ENCODE measurements at regions not wholly inside any gene's neighbourhood (a gene's known extent, or its start where the extent isn't known, plus 50 kb on each side); places are given as distances from the start of the nearest gene placed in this dataset.
"Not testable (repeated sequence)": the region's sequence is repeated elsewhere in the genome, so short reads cannot be mapped to it uniquely, and the experiment has no call there.

- H3K36me3 ChIP-seq; DNase-seq; H3K9me3 ChIP-seq; H3K4me3 ChIP-seq (ENCODE audit: low read depth, low read length); H3K4me1 ChIP-seq; H3K27me3 ChIP-seq: not testable (repeated sequence)
Observed at GRCh38 chr1:243074224-243074623, 180.9 kb downstream of the CEP170 start.

- not testable (repeated sequence) for H3K4me1 ChIP-seq, H3K36me3 ChIP-seq, H3K9me3 ChIP-seq
Observed at GRCh38 chr1:243067056-243067455, 188.0 kb downstream of the CEP170 start.

GRCh38 chr1:243061965-243062364 lies 193.1 kb downstream of the CEP170 start:
- H3K9me3 ChIP-seq; H3K36me3 ChIP-seq; H3K4me3 ChIP-seq (ENCODE audit: low read depth, low read length); H3K4me1 ChIP-seq; H3K27me3 ChIP-seq; DNase-seq: not testable (repeated sequence)

More at GRCh38 chr1:243067056-243067455, 188.0 kb downstream of the CEP170 start:
- not testable (repeated sequence) for DNase-seq; H3K4me3 ChIP-seq (ENCODE audit: low read depth, low read length); H3K27me3 ChIP-seq

GRCh38 chr1:243055510-243055909 lies 199.6 kb downstream of the CEP170 start:
- not testable (repeated sequence) for H3K9me3 ChIP-seq; H3K4me3 ChIP-seq (ENCODE audit: low read depth, low read length); H3K27me3 ChIP-seq; DNase-seq; H3K36me3 ChIP-seq; H3K4me1 ChIP-seq

GRCh38 chr1:243055091-243055490 lies 200.0 kb downstream of the CEP170 start:
- H3K4me3 ChIP-seq (ENCODE audit: low read depth, low read length); H3K36me3 ChIP-seq; H3K4me1 ChIP-seq; H3K9me3 ChIP-seq; DNase-seq; H3K27me3 ChIP-seq: not testable (repeated sequence)

GRCh38 chr1:243054681-243055080 lies 200.4 kb downstream of the CEP170 start:
- not testable (repeated sequence) for DNase-seq, H3K36me3 ChIP-seq

GRCh38 chr1:243053048-243053447 lies 202.0 kb downstream of the CEP170 start:
- not testable (repeated sequence) for H3K9me3 ChIP-seq; H3K27me3 ChIP-seq; DNase-seq; H3K4me3 ChIP-seq (ENCODE audit: low read depth, low read length); H3K4me1 ChIP-seq; H3K36me3 ChIP-seq

More at GRCh38 chr1:243054681-243055080, 200.4 kb downstream of the CEP170 start:
- not testable (repeated sequence) for H3K4me3 ChIP-seq (ENCODE audit: low read depth, low read length); H3K9me3 ChIP-seq; H3K4me1 ChIP-seq; H3K27me3 ChIP-seq

GRCh38 chr1:243050613-243051012 lies 204.5 kb downstream of the CEP170 start:
- not testable (repeated sequence) for H3K36me3 ChIP-seq; H3K27me3 ChIP-seq; H3K9me3 ChIP-seq; H3K4me1 ChIP-seq; DNase-seq; H3K4me3 ChIP-seq (ENCODE audit: low read depth, low read length)

GRCh38 chr1:243049716-243050115 lies 205.4 kb downstream of the CEP170 start:
- not testable (repeated sequence) for H3K27me3 ChIP-seq; H3K9me3 ChIP-seq; H3K4me1 ChIP-seq; H3K36me3 ChIP-seq; DNase-seq; H3K4me3 ChIP-seq (ENCODE audit: low read depth, low read length)

GRCh38 chr1:243021365-243021764 lies 233.7 kb downstream of the CEP170 start:
- not testable (repeated sequence) for H3K4me3 ChIP-seq (ENCODE audit: low read depth, low read length); H3K9me3 ChIP-seq; H3K4me1 ChIP-seq; H3K27me3 ChIP-seq; H3K36me3 ChIP-seq; DNase-seq

GRCh38 chr1:243019030-243019635 lies 235.9 kb downstream of the CEP170 start:
- H3K36me3 ChIP-seq; DNase-seq; H3K9me3 ChIP-seq; H3K4me3 ChIP-seq (ENCODE audit: low read depth, low read length); H3K27me3 ChIP-seq; H3K4me1 ChIP-seq: not testable (repeated sequence)

GRCh38 chr1:243010719-243011118 lies 244.4 kb downstream of the CEP170 start:
- not testable (repeated sequence) for H3K36me3 ChIP-seq; H3K4me3 ChIP-seq (ENCODE audit: low read depth, low read length); H3K4me1 ChIP-seq; H3K9me3 ChIP-seq; H3K27me3 ChIP-seq
- DNase-seq, result peak; percentile 38

- not testable (repeated sequence) for H3K27me3 ChIP-seq; H3K4me3 ChIP-seq (ENCODE audit: low read depth, low read length); DNase-seq; H3K36me3 ChIP-seq; H3K4me1 ChIP-seq; H3K9me3 ChIP-seq
Observed at GRCh38 chr1:243001003-243001402, 254.1 kb downstream of the CEP170 start.

- H3K4me3 ChIP-seq (ENCODE audit: low read depth, low read length); H3K9me3 ChIP-seq; H3K4me1 ChIP-seq; H3K27me3 ChIP-seq; DNase-seq; H3K36me3 ChIP-seq: not testable (repeated sequence)
Observed at GRCh38 chr1:242992776-242993175, 262.3 kb downstream of the CEP170 start.

GRCh38 chr1:242985096-242985495 lies 270.0 kb downstream of the CEP170 start:
- not testable (repeated sequence) for DNase-seq; H3K27me3 ChIP-seq; H3K4me3 ChIP-seq (ENCODE audit: low read depth, low read length); H3K9me3 ChIP-seq; H3K4me1 ChIP-seq; H3K36me3 ChIP-seq

- DNase-seq; H3K4me1 ChIP-seq; H3K27me3 ChIP-seq; H3K9me3 ChIP-seq; H3K36me3 ChIP-seq; H3K4me3 ChIP-seq (ENCODE audit: low read depth, low read length): not testable (repeated sequence)
Observed at GRCh38 chr1:242973341-242973740, 281.7 kb downstream of the CEP170 start.
